Globus pallidus (tissue), 1 donor: ENCODE measurements at regions not wholly inside any gene's neighbourhood (a gene's known extent, or its start where the extent isn't known, plus 50 kb on each side); places are given as distances from the start of the nearest gene placed in this dataset.
A peak's percentile ranks its signal among the peaks of the same experiment; 100 is the strongest.
"Not testable (repeated sequence)": the region's sequence is repeated elsewhere in the genome, so short reads cannot be mapped to it uniquely, and the experiment has no call there.

Experiments used
- DNase-seq: peaks from one replicate; pipeline ENCODE4 v3.0.0-alpha.2; 2015; ENCODE audit warnings: low spot score

- DNase-seq, result no peak
These were observed 160.8 kb upstream of the KRR1 start for GRCh38 chr12:75672200-75672599.

- DNase-seq, result no peak
These were observed 158.8 kb upstream of the KRR1 start for GRCh38 chr12:75670216-75670615.

DNA sequence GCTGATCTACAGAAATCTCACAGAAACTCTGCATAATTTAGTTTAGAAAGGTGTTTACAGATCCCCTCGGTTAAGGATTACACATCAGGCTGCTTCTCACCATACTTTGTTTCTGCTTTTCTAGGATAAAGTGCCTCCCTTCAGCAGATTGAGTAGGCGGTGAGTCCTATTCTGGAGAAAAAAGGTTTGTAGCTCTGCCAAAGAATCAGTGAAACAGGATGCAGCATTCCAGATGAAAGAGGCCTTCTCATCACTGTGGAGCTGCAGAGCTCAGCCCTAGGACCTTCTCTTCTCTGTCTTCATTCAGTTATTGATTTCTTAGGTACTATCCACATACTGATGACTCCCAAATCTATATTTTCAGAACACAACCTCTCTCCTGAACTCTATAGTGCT lies 155.5 kb upstream of the KRR1 start:
- DNase-seq, result no peak

DNA sequence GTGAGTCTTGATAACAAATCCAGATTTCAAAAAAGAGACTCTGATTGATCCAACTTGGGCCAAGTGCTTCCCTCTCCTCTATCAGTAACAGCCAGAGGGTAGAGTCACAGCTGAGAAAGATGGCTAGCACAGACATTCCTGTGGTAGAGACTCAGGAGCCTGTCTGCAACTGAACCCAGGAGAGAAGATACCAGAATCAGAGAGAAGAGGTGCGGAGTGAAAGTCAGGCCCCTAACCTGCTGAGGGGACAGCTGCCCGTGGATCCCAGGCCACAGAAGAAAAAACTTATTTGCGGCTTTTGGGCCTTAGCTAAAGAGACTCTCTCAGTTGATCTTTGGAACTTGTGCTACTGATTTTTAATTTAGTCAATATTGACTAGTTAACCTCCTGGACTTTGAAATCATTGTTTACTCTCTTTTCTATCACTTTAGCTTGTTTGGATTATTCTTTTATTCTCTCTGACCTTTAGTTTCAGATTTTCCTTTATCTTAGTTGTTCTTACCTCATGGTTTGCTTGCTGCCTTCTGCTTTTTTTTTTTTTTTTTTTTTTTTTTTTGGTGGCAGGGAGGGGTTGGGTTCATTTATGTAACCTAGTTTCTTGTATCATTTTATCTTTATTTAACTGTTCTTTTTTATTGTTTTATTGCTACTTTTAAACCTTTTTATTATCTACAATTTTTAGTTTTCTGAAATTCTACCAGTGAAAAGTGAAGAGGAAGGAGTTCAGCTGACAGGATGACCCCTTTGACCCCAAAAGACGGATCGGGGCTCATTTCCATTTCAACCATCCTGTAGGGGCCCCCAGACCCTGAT lies 154.9 kb upstream of the KRR1 start:
- no peak for DNase-seq

DNA sequence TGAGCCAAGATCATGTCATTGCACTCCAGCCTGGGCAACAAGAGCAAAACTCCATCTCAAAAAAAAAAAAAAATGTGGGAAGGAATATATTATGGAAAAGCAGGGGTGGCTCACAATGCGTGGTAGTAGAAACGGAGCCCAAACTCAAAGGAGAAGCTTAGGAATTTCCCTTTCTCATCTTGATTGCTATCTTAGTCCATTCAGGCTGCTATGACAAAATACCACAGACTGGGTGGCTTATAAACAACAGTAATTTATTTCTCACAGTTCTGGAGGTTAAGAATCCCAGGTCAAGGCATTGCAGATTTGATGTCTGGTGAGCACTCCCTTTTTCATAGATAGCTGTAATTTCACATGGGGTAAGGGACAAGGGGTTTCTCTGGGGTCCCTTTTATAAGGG lies 153.8 kb upstream of the KRR1 start:
- DNase-seq, result no peak

- DNase-seq, result no peak
These were observed 151.2 kb upstream of the KRR1 start for GRCh38 chr12:75662511-75663159.

DNA sequence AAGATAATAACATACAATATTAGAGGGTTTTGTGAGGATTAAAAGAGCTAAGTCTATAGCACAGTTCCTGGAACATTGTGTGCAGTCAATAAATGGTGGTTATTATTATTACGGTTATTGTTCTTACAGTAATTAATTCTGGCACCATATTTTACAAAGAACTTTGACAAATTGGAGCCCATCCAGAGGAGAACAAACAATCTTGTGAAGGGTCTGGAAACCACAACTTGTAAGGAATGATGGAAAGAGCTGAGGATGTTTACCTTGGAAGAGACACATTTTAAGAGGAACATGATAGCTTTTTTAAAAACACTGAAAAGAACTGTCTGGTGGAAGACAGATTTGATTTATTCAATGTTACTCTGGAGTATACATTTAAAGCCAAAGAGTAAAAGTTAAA lies 150.5 kb upstream of the KRR1 start:
- DNase-seq, result no peak

DNA sequence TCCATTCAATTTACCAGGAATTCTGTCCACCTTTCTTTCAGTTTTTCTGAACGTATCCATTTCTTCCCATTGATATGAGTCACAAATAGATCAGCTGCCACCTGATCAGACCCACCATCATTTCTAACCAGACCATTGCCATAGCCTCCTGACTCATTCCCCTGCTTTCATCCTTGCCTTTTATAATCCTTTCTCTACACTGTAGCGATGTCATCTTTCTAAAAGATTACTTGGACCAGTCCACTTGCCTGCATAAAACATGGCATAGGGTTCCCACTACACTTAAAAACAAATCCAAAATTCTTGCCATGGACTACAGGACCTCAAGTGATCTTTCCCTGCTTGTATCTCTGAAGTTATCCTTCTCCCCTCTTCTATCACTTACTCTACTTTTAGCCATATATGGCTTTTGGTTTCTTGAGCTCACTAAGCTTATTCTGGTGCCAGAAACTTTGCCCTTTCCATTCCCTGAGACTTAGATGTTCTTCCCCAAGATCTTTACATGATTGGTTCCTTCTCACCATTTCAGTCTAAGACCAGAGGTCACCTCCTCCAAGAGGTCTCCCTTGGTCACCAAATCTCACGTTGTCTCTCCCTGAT lies 149.5 kb upstream of the KRR1 start:
- DNase-seq, result no peak

DNA sequence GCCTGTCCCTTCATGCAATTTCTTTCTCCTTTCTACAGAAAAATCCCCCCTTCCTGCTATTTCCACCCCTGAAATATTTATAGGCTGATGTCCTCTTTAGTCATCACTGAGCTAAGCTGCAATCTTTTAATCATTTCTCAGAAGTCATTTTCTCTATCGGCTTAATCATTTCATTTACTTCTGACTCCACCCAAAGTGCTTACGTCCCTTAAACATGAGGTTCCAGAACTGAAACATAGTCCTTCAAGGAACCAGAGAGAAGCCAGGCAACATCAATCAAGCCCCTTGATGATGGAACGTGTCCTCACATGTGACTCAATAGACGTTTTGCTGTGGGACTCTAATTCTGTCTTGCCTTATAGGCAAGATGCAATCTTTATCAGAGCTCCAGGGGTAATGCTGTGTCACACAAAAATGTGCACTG lies 148.7 kb upstream of the KRR1 start:
- no peak for DNase-seq

DNA sequence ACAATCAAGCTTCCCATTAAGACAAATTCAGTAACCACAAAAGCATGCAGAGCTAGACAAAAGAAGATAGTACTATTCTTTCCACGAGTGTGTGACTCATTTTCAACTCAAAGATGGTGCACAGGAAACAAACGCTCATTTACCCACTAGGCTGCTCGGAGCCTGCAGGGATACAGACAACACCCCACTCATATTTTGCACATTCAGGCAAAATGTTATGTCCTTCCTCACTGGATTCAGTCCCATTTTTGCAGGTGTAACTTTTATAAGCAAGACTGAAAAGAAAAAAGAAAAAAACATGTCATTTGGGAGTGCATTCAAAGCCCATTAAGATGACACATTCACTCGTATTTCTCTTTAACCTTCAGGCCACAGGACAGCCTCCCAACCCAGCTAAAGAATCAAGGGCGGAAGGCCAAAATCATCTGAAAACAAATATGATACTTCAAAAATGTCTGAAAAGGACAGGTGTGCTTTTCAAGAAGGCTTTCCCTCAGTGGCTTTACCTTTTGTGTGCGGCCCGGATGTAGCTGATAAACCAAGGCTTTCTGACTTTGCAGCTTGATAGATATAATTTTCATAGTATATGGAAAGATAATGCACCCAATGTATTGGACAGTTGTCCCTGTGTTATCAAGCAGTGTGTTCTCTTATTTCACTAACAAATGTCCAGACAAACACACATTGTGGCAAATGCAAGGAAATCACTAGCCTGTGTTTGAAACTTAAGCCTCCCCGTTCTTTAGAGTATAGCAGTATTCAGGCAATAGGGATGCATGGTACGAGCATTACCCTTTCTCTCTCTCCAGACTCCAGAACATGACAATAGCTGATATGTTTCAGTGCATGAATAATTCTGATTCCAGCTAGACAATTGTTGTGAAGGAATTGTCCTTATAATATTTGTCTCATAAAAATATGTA lies 147.8 kb upstream of the KRR1 start:
- DNase-seq, result peak; percentile 75

DNA sequence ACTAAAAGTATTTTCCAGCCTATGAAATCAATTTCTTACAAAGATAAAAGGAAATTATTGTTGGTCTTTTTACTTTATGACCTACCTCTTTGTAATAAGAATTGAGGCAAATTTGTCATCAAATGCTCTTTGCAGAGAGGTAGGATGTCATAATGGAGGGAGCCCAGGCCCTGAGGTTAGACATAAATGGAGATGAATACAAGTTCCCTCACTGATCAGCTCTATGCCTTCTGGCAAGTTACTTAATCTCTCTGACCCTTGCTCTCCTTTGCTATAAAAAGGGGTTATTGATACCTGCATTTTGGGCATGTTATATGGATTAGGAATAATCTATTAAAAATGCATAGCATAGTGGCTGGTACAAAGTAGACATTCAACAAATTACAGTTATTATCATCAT lies 146.9 kb upstream of the KRR1 start:
- no peak for DNase-seq

DNA sequence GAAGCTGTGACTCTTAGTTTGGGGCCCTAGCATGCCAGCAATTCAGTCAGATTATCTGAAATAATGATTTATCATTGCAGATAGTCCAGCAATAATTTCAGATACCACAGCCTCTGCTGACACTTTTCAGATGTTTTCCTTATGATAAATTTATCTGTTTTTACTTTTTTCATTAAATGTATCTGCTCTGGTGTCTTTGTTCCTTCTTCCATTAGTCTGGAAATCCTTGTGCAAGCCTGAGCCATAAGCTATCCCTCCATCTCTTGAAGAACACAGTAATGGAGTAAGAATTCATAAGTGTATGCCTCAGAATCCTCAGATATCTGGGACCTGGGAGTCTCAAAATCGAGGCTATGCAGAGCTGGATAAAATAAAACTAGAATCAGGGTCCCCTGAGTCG lies 146.4 kb upstream of the KRR1 start:
- DNase-seq, result no peak

- not testable (repeated sequence) for DNase-seq
These were observed 145.9 kb upstream of the KRR1 start for GRCh38 chr12:75657354-75657753.

DNA sequence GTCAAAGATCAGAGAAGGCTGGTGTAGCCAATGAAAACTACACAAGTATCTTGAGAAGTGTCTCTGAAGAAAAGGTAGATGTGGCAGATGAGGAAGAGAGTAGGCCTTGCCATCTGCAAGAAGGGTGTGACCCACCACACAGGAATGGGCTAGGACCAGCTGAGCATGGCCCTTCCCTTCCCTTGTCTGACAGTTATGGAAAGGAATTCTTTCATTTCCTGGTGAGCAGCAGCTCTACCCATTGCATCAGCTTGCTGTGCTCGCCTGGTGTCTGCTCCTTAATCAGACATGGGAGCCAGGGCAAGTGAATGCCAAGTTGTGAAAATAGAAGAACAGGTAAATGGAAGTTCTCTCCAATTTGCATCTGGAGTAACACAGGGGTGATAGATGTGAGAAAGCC lies 145.2 kb upstream of the KRR1 start:
- DNase-seq, result no peak

- DNase-seq, result no peak
These were observed 144.8 kb upstream of the KRR1 start for GRCh38 chr12:75656210-75656609.

- DNase-seq, result no peak
These were observed 144.0 kb upstream of the KRR1 start for GRCh38 chr12:75655315-75655806.

DNA sequence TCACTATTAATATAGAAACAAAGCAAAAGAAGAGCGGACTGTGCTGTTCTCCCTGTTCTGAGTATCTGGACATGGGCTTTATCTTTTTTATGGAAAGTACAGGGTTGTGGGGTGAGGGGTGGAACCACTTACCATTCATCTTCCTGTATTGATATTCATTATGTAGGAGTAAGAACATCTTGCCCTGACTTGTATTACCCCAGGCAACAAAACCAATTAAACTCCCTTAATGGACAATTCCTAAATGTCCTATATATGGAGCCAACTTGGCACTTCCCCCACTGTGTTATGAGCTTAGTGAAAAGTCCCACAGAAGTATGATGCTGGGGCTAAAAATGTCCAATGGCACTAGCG lies 139.9 kb upstream of the KRR1 start:
- DNase-seq, result no peak

- no peak for DNase-seq
These were observed 139.4 kb upstream of the KRR1 start for GRCh38 chr12:75650595-75651341.

GRCh38 chr12:75650100-75650499 lies 138.7 kb upstream of the KRR1 start:
- no peak for DNase-seq

DNA sequence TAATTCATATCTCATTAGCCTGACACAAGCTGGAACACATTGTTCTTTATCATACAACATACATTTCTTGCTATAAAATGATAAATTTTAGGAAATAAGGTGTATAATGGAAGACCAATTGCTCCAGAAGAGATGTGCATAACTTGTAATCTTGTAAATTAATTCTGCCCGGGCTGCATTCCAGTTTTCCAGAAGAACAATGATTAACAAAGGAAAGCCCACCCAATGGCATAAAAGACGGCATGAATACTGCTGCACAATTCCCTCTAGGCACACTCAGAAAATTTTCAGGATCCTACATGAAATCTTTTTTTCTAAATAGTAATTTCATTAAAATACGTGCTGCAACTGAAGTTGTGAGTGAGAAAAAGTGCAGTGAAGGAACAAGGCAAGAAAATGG lies 137.4 kb upstream of the KRR1 start:
- DNase-seq, result no peak
